PC-9 (cell line): ENCODE measurements at regions not wholly inside any gene's neighbourhood (a gene's known extent, or its start where the extent isn't known, plus 50 kb on each side); places are given as distances from the start of the nearest gene placed in this dataset.

Experiments used
- BruUV-seq: library from RNA; stranded (reverse); fragments of 400-500 nt; replicated peaks from 2 replicates; lab custom pipeline; 2021; lab: Mats Ljungman, UMichigan
- CTCF ChIA-PET: fragments of 300-600 bp; sonication (Branson Sonifier 250); formaldehyde crosslinking; loops from one replicate; lab custom pipeline; 2022; ENCODE audit warnings: antibody characterized with exemption; lab: Charles Lee
- POLR2A ChIA-PET: fragments of 300-600 bp; sonication (Branson Sonifier 250); formaldehyde crosslinking; loops from one replicate; lab custom pipeline; 2022; ENCODE audit warnings: antibody characterized with exemption; ENCODE audit not compliant: unreplicated experiment; lab: Charles Lee
- DNase-seq, 2 experiments: peaks; one replicate each; pipeline versions ENCODE4 v3.0.0 to v3.0.0-alpha.2; 2015 to 2022; ENCODE audit warnings: mixed read lengths in 1 of 2
- H2AFZ ChIP-seq: fragments of 200-600 bp; sonication (generic); 2 replicates; pipeline ENCODE4 v1.8.1; 2017; ENCODE audit warnings: antibody characterized with exemption
- H3F3A ChIP-seq: fragments of 200-600 bp; sonication (generic); 2 replicates; pipeline ENCODE4 v1.8.1; 2017; ENCODE audit warnings: antibody characterized with exemption, mild to moderate bottlenecking, low read depth; ENCODE audit not compliant: insufficient read depth
- H3K27ac ChIP-seq: fragments of 200-600 bp; sonication (generic); 2 replicates; pipeline ENCODE4 v1.6.1; 2016; ENCODE audit warnings: mixed run types
- H3K27me3 ChIP-seq: fragments of 200-600 bp; sonication (generic); 2 replicates; pipeline ENCODE4 v1.6.1; 2016; ENCODE audit warnings: low read depth, mixed run types; ENCODE audit not compliant: insufficient read depth
- H3K36me3 ChIP-seq: fragments of 200-600 bp; sonication (generic); 2 replicates; pipeline ENCODE4 v1.6.1; 2016; ENCODE audit warnings: low read depth, mixed run types
- H3K4me1 ChIP-seq: fragments of 200-600 bp; sonication (generic); replicated peaks from 2 replicates; pipeline ENCODE4 v1.6.1; 2016; ENCODE audit warnings: mixed run types; ENCODE audit not compliant: insufficient read depth
- H3K4me2 ChIP-seq: fragments of 200-600 bp; sonication (generic); 2 replicates; pipeline ENCODE4 v1.6.1; 2017; ENCODE audit warnings: mixed run types
- H3K4me3 ChIP-seq: fragments of 200-600 bp; sonication (generic); 2 replicates; pipeline ENCODE4 v1.6.1; 2016; ENCODE audit warnings: mixed run types
- H3K79me2 ChIP-seq: fragments of 200-600 bp; sonication (generic); 2 replicates; pipeline ENCODE4 v1.6.1; 2017; ENCODE audit warnings: low read depth, mixed run types
- H3K9me2 ChIP-seq: fragments of 200-600 bp; sonication (generic); 2 replicates; pipeline ENCODE4 v1.8.1; 2017; ENCODE audit warnings: mild to moderate bottlenecking; ENCODE audit not compliant: insufficient read depth
- H3K9me3 ChIP-seq: fragments of 200-600 bp; sonication (generic); 2 replicates; pipeline ENCODE4 v1.8.1; 2016; ENCODE audit warnings: low read depth; ENCODE audit not compliant: insufficient read depth
- H4K20me1 ChIP-seq: fragments of 200-600 bp; sonication (generic); 2 replicates; pipeline ENCODE4 v1.8.1; 2017; ENCODE audit not compliant: insufficient read depth
- EZH2 ChIP-seq: fragments of 200-600 bp; sonication (generic); IDR thresholded peaks from 2 replicates; pipeline ENCODE4 v1.8.0; 2017; ENCODE audit warnings: antibody characterized with exemption, low read depth
- intact Hi-C: fragments of 100-400 bp; cut with micrococcal nuclease; formaldehyde crosslinking; loops from one replicate; pipeline ENCODE4 v1.10.0; 2022; ENCODE audit not compliant: unreplicated experiment
- TF ChIP-seq, protein P1 (sequence below): fragments of 200-600 bp; sonication (generic); conservative IDR thresholded peaks from 2 replicates; pipeline ENCODE4 v1.6.1; 2017; ENCODE audit warnings: mixed run types, antibody characterized with exemption, mild to moderate bottlenecking, moderate library complexity

DNA sequence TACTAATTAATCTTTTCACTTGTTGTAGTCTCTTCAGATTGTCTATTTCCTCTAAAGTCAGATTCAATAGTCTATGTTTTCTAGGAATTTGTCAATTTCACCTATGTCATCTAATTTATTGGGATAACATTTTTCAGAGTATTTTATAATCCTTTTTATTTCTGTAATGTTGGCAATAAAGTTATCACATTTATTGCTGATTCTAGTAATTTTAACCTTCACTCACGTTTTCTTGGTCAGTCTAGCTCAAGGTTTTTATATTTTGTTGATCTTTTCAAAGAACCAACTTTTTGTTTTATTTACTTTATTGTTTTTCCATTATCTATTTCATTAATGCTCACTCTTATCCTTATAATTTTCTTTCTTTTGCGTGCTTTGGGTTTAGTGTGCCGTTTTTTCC lies 97.9 kb upstream of the GNG12 start:
- POLR2A ChIA-PET = no interaction called here
- BruUV-seq = no TSS peak
- H3K79me2 ChIP-seq = no peaks in the 10 kb centered on the region
- CTCF ChIA-PET = no interaction called here
- 0 out of 2 replicates have a peak, but pooled peaks cover 4% of the 10 kb centered on the region for H3K9me2 ChIP-seq
- TF ChIP-seq, protein P1, sequence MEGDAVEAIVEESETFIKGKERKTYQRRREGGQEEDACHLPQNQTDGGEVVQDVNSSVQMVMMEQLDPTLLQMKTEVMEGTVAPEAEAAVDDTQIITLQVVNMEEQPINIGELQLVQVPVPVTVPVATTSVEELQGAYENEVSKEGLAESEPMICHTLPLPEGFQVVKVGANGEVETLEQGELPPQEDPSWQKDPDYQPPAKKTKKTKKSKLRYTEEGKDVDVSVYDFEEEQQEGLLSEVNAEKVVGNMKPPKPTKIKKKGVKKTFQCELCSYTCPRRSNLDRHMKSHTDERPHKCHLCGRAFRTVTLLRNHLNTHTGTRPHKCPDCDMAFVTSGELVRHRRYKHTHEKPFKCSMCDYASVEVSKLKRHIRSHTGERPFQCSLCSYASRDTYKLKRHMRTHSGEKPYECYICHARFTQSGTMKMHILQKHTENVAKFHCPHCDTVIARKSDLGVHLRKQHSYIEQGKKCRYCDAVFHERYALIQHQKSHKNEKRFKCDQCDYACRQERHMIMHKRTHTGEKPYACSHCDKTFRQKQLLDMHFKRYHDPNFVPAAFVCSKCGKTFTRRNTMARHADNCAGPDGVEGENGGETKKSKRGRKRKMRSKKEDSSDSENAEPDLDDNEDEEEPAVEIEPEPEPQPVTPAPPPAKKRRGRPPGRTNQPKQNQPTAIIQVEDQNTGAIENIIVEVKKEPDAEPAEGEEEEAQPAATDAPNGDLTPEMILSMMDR = no peak
- TF ChIP-seq EZH2 = no peak
- H3F3A ChIP-seq = no peaks in the 10 kb centered on the region
- no peak overlapping the region for H3K4me3 ChIP-seq
- no peak for DNase-seq
- no peak overlapping the region for H3K4me2 ChIP-seq
- H3K4me1 ChIP-seq = no peaks in the 10 kb centered on the region
- H4K20me1 ChIP-seq = no peaks in the 10 kb centered on the region
- H3K9me3 ChIP-seq = no peaks in the 10 kb centered on the region
- H3K27ac ChIP-seq = no peak overlapping the region
- intact Hi-C loops = no loop called here
- H2AFZ ChIP-seq = no peak overlapping the region
- H3K27me3 ChIP-seq = no peaks in the 10 kb centered on the region
- no peaks in the 10 kb centered on the region for H3K36me3 ChIP-seq

DNA sequence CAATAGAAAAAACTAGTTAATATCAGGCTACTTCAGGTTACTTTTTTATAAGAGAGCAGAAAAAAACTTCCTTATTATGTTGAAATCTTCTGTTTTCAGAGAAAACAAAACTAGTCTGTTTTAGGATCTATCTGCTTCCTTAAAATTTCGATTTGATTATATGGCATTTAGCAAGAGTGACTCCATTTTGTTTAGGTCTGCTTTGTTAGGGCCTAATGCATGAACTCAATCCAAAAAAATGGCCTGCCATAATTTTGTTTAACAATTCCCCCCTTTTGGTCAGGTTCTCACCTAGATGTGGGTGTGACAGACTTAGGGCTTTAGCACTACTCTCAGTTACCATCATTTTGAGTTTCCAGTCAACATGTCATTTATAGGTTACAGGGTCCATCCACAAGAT lies 89.8 kb upstream of the GNG12 start:
- Histone ChIP-seq H3K9me3 (no peaks in the 10 kb centered on the region), H3K4me3 (no peak overlapping the region), H4K20me1 (no peaks in the 10 kb centered on the region), H3K27ac (no peak overlapping the region), H3F3A (no peaks in the 10 kb centered on the region), H2AFZ (no peak overlapping the region), H3K9me2 (no peaks in the 10 kb centered on the region; the same call in 1 of the 2 replicates), H3K4me2 (no peak overlapping the region), H3K4me1 (no peaks in the 10 kb centered on the region), H3K27me3 (no peaks in the 10 kb centered on the region), H3K79me2 (no peaks in the 10 kb centered on the region), H3K36me3 (no peaks in the 10 kb centered on the region)
- ChIA-PET POLR2A (no interaction called here), CTCF (no interaction called here)
- no TSS peak for BruUV-seq
- TF ChIP-seq EZH2 = no peak
- TF ChIP-seq, protein P1 = no peak
- no peak for DNase-seq
- intact Hi-C loops = no loop called here

DNA sequence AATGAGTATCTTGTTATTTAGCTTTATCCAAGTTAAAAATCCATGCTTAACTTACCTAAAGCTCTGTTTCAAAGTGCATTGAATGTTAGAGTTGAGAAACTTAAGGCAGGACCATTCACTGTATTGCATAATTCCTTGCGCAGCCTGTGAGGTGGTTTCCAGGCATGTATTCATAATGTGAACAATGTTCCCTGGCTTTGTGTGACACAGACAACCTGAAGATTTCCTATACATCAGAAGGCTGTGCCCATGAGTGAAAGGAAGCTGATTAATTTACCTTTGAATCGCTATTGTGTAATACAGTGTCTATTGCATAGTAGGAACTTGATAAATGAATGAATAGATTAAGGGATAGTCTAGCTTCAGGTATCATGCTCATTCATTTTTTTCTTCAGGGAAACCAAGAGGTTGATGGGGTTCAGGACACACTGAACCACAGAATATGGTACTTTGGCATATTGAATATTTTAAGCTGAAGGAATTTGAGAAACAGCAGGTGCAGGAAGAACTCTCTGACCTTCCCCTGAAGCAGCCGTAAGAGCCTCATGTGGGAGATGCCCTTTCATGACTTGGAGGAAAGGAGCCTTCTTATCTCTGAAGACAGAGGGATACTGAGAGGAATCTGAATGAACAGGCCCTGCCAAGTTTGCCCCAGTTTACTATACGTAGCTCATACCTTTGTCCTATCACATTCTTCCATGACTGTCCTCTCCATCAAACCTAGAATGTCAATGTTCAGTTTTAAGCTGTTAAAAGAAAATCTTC lies 88.6 kb upstream of the GNG12 start:
- ChIA-PET CTCF (no interaction called here), POLR2A (no interaction called here)
- Histone ChIP-seq H3K4me3 (no peak overlapping the region), H3K9me2 (no peaks in the 10 kb centered on the region; the same call in 1 of the 2 replicates), H3K79me2 (no peaks in the 10 kb centered on the region), H3K27me3 (no peaks in the 10 kb centered on the region), H4K20me1 (no peaks in the 10 kb centered on the region), H3F3A (no peaks in the 10 kb centered on the region), H3K9me3 (no peaks in the 10 kb centered on the region), H3K4me2 (no peak overlapping the region), H3K36me3 (no peaks in the 10 kb centered on the region), H2AFZ (no peak overlapping the region), H3K27ac (no peak overlapping the region), H3K4me1 (no peaks in the 10 kb centered on the region)
- DNase-seq = no peak
- BruUV-seq = no TSS peak
- TF ChIP-seq EZH2 = no peak
- TF ChIP-seq, protein P1 = no peak
- intact Hi-C loops = no loop called here
